MM.1S (cell line): ENCODE measurements at regions not wholly inside any gene's neighbourhood (a gene's known extent, or its start where the extent isn't known, plus 50 kb on each side); places are given as distances from the start of the nearest gene placed in this dataset.

Source experiments
- CTCF ChIP-seq: fragments of 300-600 bp; sonication (generic); IDR thresholded peaks from 2 replicates; pipeline ENCODE4 v1.5.1; 2016; ENCODE audit warnings: antibody characterized with exemption, low read length, mixed read lengths
- EZH2phosphoT487 ChIP-seq: fragments of 300-600 bp; sonication (generic); IDR thresholded peaks from 2 replicates; pipeline ENCODE4 v1.6.1; 2018; ENCODE audit warnings: antibody characterized with exemption, low read length

- no peak for TF ChIP-seq CTCF
- no peak for TF ChIP-seq EZH2phosphoT487
Observed at GRCh38 chr20:39810309-39810708, 848.2 kb downstream of the DHX35 start.
